Esophagus squamous epithelium (tissue), 5 donors: ENCODE measurements at regions not wholly inside any gene's neighbourhood (a gene's known extent, or its start where the extent isn't known, plus 50 kb on each side); places are given as distances from the start of the nearest gene placed in this dataset.

Source experiments
- DNase-seq: peaks from one replicate; lab custom pipeline; 2025; lab: John Stamatoyannopoulos, UW
- H3K27ac ChIP-seq, 4 donors: fragments of 200-600 bp; sonication (generic); one replicate each; pipeline ENCODE4 v1.5.1; 2016 to 2019; ENCODE audit warnings: mild to moderate bottlenecking in 1 of 4
- H3K27me3 ChIP-seq, 4 donors: fragments of 200-600 bp; sonication (generic); 1 replicate in 3 of 4; 2 replicates in 1 of 4; pipeline versions ENCODE4 v1.5.1 to v1.6.0; 2017 to 2021; ENCODE audit warnings: antibody characterized with exemption in 1 of 4
- H3K36me3 ChIP-seq, 3 donors: fragments of 200-600 bp; sonication (generic); one replicate each; pipeline ENCODE4 v1.5.1; 2016 to 2019
- H3K4me1 ChIP-seq, 3 donors: fragments of 200-600 bp; sonication (generic); one replicate each; pipeline ENCODE4 v1.5.1; 2017 to 2019
- H3K4me3 ChIP-seq, 4 donors: fragments of 200-600 bp; sonication (generic); 1 replicate in 3 of 4; 2 replicates in 1 of 4; pipeline ENCODE4 v1.5.1; 2016 to 2019; ENCODE audit warnings: mild to moderate bottlenecking in 2 of 4, moderate library complexity in 1 of 4
- H3K9me3 ChIP-seq, 3 donors: fragments of 200-600 bp; sonication (generic); one replicate each; pipeline ENCODE4 v1.5.1; 2016 to 2019
- CTCF ChIP-seq, 6 experiments: fragments of 450-650 bp in 4 of 6; fragments of 200-600 bp in 2 of 6; sonication (generic) in 2 of 6; IDR thresholded peaks; one replicate each; pipeline ENCODE4 v1.5.1; 2016 to 2019; ENCODE audit warnings: antibody characterized with exemption in 6 of 6, mild to moderate bottlenecking in 4 of 6, moderate library complexity in 4 of 6
- POLR2A ChIP-seq, 4 donors: fragments of 450-650 bp; IDR thresholded peaks; one replicate each; pipeline ENCODE4 v1.6.1; 2017; ENCODE audit warnings: antibody characterized with exemption in 4 of 4, mild to moderate bottlenecking in 4 of 4, moderate library complexity in 3 of 4
- WGBS, 2 donors: methylation state at CpG; one replicate each; pipeline ENCODE4 v1.1.5; 2018; 5-methylcytosine and 5-hydroxymethylcytosine counted together
- intact Hi-C: fragments of 100-400 bp; cut with DNase I; formaldehyde crosslinking; loops from one replicate; pipeline ENCODE4 v1.15.0; 2022
- donor health status: DM: yes; HTN: yes; CAD: no.

GRCh38 chr7:84450772-84451171 lies 256.2 kb upstream of the SEMA3A start:
- intact Hi-C loops, result no loop called here
- H3K4me3 ChIP-seq, result no peak overlapping the region
- no peak for TF ChIP-seq CTCF (IDR thresholded peaks at IDR 0.05)
- TF ChIP-seq POLR2A (IDR thresholded peaks at IDR 0.05), result no peak

DNA sequence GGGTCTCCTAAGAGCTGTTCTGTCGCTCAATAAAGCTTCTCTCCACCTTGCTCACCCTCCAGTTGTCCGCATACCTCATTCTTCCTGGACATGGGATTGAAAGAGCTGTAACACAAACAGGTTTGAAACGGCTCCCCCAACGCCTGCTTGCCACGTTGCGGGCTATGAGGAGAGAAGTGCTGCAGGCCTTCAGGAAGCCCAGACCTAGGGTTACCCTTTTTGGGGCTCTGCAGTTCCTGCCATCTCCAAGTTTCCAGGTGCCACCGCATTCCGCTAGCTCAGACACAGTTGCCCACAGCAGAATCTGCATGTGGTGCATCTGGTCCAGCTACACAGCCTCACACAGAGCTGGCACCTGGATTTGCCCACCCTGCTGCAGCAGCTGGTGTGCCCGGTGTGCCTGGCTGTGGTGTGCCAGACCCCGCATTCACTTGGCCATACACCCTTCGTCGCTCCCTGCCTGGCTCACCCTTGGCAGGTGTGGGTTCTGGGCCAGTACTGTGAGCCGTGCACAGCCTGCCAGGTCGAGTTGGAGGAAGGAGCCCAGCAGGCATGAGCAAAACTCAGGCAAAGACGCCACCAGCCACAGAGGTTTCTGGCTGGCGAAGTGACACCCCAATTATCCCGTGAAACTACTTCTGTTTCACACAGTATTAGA lies 253.2 kb upstream of the SEMA3A start:
- TF ChIP-seq CTCF (IDR thresholded peaks at IDR 0.05), result no peak
- TF ChIP-seq POLR2A (IDR thresholded peaks at IDR 0.05), result no peak
- Histone ChIP-seq H3K27me3 (no peaks in the 10 kb centered on the region), H3K9me3 (no peaks in the 10 kb centered on the region), H3K36me3 (no peaks in the 10 kb centered on the region), H3K4me1 (no peaks in the 10 kb centered on the region), H3K27ac (no peak overlapping the region), H3K4me3 (no peak overlapping the region)
- intact Hi-C loops, result no loop called here
- DNase-seq, result no peak
- WGBS, 2 donors, result 89 to 90% methylated on average over 8 to 17 of the region's 17 CpGs

More at GRCh38 chr7:84450772-84451171, 256.2 kb upstream of the SEMA3A start:
- H3K9me3 ChIP-seq, result no peaks in the 10 kb centered on the region
- H3K36me3 ChIP-seq, result no peaks in the 10 kb centered on the region
- no peak overlapping the region for H3K27ac ChIP-seq
- no peak for DNase-seq
- no peaks in the 10 kb centered on the region for H3K4me1 ChIP-seq
- no peaks in the 10 kb centered on the region for H3K27me3 ChIP-seq

DNA sequence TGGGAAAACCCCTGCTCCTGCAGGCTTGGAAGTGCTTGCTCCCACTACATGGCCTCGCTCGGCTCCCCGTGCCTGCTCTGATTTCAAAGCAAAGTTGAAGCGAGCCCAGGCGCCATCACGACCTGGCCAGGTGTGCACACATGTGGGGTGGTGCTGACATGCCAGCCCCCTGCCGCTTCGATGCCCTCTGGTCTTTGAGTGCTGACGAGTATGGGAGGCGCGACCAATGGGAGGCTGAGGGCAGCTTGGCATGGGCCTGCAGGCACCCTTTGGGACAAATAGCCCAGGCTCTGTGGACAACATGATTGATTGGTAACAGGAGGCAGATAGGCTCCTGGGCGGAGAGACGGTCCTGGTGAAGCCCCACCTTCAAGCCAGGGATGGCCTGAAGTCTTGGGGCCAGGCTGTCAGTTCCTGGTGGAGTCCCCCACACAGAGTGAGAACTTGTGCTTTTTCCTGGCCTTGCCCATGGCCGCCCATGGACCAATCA lies 252.4 kb upstream of the SEMA3A start:
- no peak for DNase-seq
- Histone ChIP-seq H3K4me1 (no peaks in the 10 kb centered on the region), H3K4me3 (no peak overlapping the region), H3K9me3 (no peaks in the 10 kb centered on the region), H3K36me3 (no peaks in the 10 kb centered on the region), H3K27me3 (no peaks in the 10 kb centered on the region), H3K27ac (no peak overlapping the region)
- 75 to 100% methylated on average over 1 to 2 of the region's 14 CpGs for WGBS, 2 donors
- intact Hi-C loops, result no loop called here
- TF ChIP-seq CTCF (IDR thresholded peaks at IDR 0.05), result no peak
- TF ChIP-seq POLR2A (IDR thresholded peaks at IDR 0.05), result no peak

DNA sequence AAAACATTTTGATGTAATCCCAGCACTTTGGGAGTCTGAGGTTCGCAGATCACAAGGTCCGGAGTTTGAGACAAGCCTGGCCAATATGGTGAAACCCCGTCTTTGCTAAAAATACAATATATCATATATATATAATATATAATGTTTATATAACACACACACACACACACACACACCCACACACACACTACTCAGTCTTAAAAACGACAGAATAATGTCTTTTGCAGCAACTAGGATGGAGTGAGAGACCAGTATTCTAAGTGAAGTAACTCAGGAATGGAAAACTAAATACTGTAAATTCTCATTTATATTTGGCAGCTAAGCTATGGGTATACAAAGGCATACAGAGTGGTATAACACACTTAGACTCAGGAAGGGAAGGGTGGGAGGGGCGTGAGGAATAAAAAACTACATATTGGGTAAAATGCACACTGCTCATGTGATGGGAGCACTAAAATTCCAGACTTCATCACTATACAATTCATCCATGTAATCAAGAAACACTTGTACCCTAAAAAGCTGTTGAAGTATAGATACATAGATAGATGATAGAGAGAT lies 231.2 kb upstream of the SEMA3A start:
- H3K4me3 ChIP-seq, result no peak overlapping the region
- H3K4me1 ChIP-seq, result no peaks in the 10 kb centered on the region
- no peak overlapping the region for H3K27ac ChIP-seq
- WGBS, 2 donors, result 73% methylated on average over 5 of the region's 5 CpGs
- DNase-seq, result no peak
- no peak for TF ChIP-seq CTCF (IDR thresholded peaks at IDR 0.05)
- TF ChIP-seq POLR2A (IDR thresholded peaks at IDR 0.05), result no peak
- intact Hi-C loops, result no loop called here
- H3K36me3 ChIP-seq, result no peaks in the 10 kb centered on the region
- H3K27me3 ChIP-seq, result no peaks in the 10 kb centered on the region
- H3K9me3 ChIP-seq, result peaks cover 0 to 6% (median 0%) of the 10 kb centered on the region in 3 donors

GRCh38 chr7:84422790-84423189 lies 228.2 kb upstream of the SEMA3A start:
- H3K4me3 ChIP-seq, result no peak overlapping the region
- no peaks in the 10 kb centered on the region for H3K27me3 ChIP-seq
- H3K4me1 ChIP-seq, result no peaks in the 10 kb centered on the region
- H3K27ac ChIP-seq, result no peak overlapping the region
- intact Hi-C loops, result no loop called here
- TF ChIP-seq POLR2A (IDR thresholded peaks at IDR 0.05) (no peak), CTCF (IDR thresholded peaks at IDR 0.05) (no peak)
- peaks cover 0 to 6% (median 0%) of the 10 kb centered on the region in 3 donors for H3K9me3 ChIP-seq
- no peak for DNase-seq
- no peaks in the 10 kb centered on the region for H3K36me3 ChIP-seq
